D341Med (cell line): ENCODE measurements at regions not wholly inside any gene's neighbourhood (a gene's known extent, or its start where the extent isn't known, plus 50 kb on each side); places are given as distances from the start of the nearest gene placed in this dataset.

ENCODE experiments used
- DNase-seq: peaks from one replicate; pipeline ENCODE4 v3.0.0; 2012; ENCODE audit warnings: low spot score

DNA sequence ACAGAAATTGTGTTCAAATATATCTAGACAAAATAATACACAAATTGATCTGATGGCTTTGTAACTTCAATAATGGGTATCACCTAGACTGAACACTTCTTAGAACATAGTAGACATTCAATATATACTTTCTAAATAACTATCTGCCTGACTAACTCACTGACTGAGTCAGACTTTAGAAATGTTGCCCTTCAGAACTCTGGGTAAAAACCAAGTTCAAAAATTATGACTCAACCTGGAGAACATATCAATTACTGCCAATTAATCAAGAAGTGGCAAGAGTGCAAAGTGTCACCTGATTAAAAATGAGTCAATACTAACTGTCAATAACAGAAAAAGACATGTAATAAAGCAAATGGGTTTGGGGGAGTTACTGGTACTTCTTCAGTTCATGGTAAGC is 144.6 kb upstream of the TMCO5A start:
- DNase-seq: no peak

DNA sequence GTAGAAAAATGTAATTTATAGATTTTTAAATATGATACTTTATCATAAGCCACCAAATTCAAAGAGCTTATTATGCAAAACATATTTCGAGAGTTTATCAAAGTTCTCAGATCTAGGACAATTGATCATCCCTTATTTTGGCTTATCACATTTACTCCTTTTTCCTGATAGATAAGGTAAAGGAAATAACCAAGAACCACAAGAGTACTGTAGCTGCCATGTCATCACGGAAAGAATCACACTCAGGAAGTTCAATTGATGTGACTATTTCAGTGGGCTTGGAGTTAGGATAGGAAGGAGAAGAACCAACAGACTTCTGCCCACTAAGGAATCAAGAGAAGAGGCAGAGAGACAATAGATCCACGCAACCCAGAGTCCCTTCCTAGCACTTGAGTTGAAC is 142.7 kb upstream of the TMCO5A start:
- no peak for DNase-seq

DNA sequence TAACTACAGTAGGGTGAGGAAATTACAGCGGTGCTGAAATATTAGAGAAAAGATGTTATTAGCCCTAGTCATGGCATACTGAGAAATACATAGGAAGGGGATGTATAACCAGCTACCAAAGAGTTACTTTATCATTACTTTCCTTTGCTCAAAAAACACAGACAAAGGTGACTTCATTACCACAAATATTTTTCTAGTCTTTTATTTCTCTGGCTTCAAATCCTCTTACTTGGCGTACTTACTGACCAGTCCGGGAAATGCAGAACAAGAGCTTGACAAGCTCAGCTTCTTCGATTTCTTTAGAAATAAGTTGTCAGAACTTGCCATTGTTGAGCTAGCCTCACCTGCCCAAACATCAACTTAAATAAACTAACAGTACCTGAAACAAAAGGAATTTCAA is 142.1 kb upstream of the TMCO5A start:
- DNase-seq: no peak

DNA sequence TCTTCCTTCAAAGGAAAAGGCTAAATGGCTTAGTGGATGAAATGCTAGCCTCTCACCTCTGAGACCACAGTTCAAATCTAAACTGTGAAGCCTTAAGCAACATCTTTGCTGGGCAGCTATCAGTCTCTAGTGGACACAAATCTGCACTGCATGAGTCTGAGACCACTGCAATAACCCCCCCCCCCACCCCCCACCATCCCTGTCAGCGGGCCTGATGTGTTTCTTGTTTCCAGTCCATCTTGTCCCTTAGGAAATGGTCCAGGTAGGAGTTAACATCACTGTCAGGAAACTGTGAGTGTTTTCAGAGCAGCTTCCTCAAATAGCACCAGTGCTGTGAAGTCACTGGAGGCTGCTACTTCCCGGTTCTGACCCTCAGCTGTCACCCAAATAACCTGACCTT is 140.6 kb upstream of the TMCO5A start:
- no peak for DNase-seq

DNA sequence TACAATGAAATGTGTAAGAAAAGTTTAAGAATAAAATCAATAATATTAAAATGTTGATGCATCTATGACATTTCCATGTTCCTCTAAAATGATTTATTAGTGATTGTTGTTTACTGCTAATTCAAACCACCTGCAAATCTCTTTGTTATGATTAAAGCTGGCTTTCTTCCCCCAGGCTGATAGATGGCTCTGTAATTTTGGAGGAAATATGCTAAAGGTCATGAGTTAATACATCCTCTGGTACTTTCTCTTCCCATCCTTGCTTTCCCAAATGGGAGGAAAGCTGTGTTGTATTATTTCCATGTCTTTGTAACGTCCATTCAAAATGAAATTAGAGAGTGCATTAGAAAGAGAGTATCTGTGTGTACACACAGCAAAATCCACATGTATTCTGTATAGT is 139.5 kb upstream of the TMCO5A start:
- no peak for DNase-seq

DNA sequence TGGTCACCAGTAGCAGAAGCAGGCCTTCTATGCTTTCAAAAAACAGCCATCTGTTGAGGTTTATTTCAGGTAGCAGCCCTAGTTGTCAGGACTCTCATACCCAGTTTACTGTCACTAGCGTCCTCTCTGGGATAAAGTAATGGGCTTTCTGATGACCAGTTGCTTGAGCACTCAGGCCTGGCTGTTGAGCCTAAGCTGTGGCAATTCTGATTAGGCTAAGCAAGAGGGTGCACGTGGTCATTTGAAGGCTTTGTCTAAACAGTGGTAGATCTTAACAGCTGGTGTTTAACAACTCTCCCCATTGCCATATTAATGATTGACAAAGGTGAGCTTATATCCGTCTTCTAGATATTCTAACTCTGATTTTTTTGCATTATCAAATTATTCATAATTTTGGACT is 132.9 kb upstream of the TMCO5A start:
- DNase-seq: no peak

DNA sequence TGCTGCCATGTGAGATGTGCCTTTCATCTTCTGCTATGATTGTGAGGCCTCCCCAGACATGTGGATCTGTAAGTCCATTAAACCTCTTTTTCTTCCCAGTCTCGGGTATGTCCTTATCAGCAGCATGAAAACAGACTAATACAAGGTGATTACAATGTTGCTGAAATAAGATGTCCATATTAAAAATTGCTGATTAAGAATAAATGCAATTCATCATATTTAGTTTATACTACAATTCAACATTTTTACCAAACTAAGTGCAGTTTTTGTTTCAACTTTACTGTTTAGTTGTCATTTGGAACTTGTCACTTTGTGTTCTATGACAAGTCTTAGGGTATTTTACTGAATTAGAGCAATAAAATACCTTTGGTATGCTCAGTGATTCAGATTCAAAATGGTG is 127.6 kb upstream of the TMCO5A start:
- DNase-seq: no peak

DNA sequence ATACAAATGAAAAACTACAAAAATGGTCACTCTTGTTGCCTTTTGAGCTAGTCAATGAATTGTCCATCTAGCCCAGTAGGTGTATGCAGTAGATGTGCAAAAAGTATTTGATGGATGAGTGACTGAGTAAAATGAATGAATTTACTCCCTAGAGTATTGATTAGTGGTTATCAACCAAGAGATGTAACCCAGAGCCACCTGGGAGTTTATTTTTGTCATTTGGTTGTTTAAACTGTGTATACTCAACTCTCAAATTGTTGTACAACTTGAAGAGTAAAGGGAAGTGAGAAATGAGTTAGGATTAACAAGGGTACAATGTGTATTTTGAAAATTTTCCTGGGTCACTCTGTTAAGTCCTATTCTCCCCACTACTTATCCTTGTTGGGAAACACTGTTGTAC is 124.1 kb upstream of the TMCO5A start:
- no peak for DNase-seq

DNA sequence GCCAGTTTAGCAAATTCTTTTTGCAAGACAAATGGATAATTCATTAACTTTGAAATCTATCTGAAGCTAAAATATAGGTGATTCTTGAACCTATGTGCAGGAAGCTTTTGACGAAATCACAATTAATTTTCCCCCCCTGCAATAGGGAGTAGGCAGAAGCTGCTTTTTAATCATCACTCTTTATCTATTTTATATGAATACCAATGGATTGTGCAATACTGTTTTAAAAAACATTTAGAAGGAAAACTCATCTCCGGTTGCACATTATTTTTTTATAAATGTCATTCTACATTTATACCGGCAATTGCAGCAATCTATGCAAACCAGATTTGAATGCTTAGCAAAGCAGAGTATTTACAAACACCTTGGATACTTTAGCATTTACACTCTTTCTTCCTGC is 121.1 kb upstream of the TMCO5A start:
- DNase-seq: no peak

DNA sequence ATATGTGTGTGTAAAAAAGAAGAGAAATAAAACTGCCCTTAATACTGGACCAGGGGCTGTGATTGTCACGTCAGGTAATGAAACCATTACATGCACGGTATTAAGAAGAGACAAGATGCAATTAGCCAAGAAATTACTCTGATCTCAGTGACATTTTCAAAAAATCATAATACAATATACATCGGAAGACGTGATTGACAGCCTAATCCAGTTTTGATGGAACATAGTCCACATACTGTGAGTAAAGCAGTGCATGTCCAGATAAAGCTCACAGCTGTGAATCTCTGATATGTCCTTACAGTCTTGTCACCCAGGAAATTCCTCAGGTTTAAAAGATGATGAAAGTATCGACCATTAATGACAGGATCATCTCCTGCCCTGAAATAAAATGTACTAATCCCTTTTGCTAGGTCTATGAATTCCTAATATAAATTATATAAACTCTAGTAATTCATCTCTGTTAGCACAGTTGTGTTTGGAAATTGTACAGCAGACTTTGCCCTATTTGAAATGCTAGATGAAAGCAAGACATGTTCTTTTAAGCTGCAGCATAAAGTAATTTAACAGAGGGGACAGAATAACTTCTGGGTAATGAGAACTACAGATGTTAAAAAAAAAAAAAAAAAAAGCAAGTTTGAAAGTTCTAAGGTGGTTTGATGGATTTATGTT is 119.5 kb upstream of the TMCO5A start:
- no peak for DNase-seq

DNA sequence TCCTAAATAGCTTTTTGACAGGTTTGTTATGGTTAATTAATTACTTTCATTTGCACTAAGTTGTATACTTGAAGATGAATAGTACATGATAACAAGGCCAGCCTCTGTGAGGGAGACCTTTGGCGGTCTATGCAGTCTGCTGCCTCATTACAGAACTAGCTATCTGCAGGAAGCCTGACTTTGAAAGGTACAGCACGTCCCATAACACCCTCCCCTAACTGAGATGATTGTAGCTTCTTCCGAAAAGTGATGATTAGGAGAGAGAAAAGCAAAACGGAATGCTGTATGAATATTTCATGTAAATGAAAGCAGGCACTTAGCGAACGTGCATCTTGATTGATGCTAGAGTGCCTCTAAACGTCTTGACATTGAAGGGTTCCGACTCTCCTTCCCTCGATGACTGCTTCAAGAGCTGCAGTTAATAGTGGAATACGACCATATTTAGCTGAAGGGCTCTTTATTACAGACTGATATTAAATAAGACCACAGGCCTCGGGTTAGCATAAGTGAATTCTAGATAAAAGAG is 116.2 kb upstream of the TMCO5A start:
- no peak for DNase-seq

DNA sequence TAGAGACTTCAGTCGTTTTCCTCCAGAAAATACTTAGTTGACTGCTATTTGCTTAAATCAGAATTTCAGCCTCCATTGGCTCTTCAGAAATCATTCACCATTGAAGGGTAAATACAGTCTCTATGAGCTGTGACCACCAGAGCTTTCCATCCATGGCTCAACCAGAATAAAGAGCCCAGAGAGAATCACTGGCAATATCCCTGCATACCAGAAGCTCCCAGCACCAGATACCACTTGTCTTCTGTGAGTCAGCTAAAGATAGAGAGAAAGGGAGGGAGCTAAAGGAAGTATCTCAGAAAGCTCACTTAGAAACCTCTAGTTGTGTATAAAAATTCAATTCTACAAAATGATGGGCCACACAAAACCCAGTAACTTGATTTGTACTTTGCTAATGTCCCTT is 115.2 kb upstream of the TMCO5A start:
- DNase-seq: no peak

DNA sequence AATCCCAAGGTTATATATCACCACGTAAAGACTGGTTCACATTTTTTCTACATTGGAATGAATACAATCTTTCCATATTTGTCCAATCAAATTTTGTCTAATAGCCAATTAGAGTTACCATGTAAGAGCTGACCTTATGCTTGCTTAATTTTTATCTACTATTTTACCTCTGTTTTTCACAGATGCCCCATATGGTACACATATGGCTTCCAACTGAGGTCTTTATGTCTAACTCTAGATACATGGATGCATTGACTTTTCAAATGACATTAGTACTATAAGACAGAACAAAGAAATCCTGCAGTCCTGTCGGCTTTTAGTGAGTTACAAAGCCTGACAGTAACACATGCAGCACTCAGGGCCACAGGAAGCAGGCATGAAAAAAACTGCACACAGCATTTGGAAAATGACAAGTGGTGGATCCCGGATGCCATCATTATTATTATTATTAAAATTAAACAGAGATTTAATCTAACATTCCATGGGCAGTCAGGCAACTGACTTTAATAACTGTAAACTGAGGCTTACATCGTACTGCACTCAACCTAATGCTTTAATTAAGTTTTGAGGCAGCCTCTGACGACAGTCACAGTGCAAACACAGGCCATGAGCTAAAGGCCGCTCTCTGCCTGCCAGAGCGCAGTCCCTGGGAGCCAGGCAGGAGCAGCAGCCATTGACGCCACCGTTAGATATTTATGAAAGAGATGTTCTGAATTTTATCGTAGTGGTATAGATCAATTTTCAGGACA is 113.9 kb upstream of the TMCO5A start:
- no peak for DNase-seq

DNA sequence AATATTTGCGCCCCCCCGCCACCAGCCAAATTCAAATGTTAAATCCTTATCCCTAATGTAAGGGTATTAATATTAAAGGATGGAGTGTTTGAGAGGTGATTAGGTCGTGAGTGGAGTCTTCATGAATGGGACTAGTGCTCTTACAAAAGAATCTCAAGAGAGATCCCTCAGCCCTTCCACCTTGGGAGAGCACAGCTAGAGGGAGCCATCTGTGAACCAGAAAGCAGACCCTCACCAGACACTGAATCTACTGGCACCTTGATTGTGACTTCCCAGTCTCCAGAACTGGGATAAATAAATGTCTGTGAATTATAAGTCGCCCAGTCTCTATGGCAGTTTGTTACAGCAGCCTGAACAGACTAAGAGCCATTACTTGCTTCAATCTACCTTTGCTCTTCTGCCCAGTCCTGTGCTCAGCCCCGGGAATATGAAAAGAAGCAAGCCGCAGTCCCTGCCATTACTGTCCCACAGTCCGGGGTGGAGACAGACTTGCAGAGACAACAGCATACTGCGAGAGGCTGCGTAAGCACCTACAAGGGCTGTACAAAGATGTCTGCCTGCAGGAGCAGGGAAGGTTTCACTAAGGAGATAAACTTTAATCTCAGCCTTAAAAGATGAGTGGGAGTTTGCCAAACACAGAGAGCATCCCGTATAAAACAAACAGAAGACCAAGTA is 110.7 kb upstream of the TMCO5A start:
- DNase-seq: no peak

DNA sequence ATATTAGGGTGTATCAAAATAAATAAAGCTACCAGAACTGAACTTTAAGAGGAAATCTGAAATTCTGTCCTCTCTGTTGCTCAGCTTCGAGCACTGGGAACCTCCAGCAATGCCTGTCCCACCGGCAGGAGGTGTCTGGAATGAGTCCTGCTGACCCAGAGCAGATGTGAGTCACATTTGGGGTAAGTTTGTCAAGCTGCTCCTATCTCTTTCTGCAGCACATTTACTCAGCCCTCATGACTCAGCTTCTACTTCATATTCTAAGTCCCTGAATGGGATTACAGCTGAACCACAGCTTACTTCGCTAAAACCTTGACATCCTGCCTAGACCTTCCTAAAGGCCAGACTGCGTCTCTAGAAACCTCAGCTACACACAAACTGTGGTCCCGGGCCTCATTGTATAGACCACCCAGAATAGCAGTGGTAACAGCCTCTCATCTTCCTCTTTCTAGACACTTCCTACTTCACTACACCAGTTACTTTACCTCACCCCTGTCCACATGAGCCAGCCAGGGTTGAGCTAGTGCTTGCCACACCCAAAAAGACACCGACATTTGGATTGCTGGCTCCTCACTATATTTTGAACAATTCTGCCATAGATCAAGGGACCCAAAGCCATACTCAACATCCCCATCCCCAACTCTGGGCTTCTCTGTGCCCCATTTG is 109.6 kb upstream of the TMCO5A start:
- DNase-seq: no peak

DNA sequence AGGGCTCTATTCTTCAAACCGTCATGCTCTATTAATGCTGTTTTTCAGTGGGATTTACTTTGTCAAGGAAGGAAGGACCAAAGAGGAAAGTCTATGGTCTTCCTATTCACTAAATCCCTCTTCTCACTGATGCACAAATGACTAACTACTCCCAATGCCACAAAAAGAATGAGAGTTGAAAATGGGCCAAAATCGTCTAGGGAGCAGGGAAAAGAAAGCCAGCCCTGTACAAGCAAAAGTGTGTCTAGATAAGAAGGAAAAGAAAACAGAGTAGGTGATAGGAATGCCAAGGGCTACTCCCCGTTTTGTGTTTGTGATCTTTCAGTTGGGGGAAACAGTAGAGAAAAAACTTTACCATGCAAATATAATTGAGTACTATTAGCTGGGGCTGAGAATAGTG is 97.2 kb upstream of the TMCO5A start:
- no peak for DNase-seq

DNA sequence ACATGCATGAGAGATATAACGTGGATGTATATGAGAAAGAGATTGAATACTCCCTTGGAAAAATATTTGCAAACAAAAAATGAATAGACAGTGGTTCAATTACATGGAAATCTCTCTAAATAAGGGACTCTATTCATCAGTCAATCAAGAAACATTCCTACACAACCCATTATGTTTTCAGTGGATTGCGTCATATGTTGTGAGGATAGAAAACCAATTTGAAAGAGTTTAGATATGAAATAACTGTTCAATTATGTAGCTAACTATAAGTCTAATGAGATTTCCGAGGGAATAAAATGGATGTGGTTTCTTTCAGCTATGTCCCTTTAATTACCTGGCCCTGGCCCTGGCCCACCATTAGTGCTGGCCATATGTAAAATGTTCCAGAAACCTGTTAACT is 86.7 kb upstream of the TMCO5A start:
- no peak for DNase-seq

DNA sequence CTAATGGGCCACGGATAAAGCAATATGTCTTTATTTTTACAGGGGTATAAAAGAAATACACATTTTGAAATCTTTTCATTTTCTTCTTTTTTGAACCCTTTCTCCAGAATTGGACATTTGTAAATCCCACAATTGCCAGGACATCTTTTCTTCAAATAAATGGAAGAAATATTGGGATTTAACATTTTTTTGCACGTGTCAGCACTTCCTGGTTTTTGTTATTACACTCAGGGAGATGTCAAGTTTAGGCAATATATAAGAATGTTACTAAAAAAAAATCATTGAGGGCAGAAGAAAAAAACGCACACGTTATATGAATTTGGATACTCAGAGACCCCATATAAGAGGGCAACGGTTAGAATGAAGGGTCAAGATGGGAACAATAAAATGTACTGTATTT is 78.3 kb upstream of the TMCO5A start:
- no peak for DNase-seq

DNA sequence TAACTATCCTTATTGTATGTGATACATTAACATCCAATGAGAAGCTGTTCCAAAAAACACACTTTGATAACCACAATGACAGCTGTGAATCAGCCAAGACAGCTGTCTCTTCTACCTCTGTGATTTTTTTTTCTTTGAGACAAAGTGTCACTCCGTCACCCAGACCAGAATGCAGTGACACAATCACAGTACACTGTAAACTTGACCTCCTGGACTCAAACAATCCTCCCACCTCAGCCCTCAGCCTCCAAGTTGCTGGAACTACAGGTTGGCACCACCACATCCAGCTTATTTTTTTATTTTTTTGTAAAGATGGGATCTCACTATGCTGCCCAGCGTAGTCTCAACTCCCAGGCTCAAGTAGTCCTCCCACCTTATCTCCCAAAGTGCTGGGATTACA is 73.5 kb upstream of the TMCO5A start:
- DNase-seq: no peak

DNA sequence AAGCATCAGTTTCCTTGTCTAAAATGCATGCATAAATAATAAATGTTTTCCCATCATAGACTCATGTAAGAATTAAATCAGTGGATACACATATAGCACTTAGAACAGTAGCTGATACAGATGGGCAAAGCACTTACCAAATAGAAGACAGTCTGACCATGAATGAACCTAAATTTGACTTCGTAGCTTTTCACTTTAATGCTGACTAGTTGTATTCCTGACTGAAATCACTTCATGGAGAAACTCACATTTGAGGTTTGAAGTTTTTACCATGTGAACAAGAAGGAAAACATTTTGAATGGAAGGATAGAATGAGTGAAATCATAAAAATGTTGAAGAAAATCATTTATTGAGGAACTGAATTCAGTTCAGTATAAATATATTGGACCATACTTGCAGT is 68.8 kb upstream of the TMCO5A start:
- no peak for DNase-seq

DNA sequence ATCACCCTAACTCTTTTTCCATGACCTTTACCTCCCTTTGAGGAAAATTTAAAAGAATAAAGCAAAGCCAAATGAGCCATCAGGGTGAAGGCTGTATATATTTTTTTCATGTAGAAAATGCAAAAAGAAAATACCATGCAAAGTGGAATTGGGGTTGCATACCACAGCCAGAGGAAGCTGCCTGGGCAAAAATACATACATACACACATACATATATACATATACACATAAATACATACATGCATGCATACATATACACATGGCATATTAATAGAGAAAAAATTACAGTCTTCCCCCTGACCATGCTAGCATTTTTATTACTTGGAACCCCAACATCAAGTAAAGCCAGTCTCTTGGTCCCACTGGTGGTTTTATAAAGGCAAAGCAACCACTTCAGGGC is 63.7 kb upstream of the TMCO5A start:
- DNase-seq: no peak

DNA sequence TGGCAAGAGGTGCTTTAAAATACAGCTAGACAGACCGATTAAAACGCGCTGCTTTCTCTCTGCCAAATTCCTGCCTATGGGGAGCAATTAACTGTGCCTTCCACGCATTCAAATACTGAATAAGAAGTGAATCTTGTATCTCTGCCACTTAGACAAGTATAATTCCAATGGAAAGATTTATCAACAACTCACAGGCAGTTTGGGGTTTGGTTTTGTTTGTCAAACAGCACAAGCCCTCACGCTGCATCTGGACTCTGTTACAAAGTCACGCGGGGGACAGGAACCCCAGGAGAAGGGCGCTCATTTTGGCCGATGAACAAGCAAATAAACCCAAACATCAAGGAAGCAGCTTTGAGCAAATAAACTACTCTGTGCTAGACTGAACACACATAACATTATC is 61.8 kb upstream of the TMCO5A start:
- DNase-seq: no peak

DNA sequence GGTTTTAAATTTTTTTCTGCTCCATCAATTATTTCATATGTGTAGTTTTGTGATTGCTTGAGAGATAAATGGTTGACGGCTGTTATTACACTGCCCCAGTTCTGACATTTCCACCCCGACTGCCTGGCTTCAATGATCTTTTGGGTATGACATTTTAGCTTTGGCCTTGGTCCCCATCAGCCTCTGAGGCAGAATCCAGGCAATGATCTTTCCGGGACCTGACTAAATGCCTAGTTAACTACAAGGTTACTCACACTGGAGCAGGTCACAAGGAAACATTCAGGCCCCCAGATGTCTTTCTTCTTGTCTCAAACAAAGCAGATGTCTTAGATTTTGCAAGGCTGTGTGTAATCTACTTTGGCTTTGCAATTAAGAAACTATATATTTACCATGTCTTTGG is 61.1 kb upstream of the TMCO5A start:
- DNase-seq: no peak
